CD4-positive, alpha-beta memory T cell (primary cell): ENCODE measurements at regions not wholly inside any gene's neighbourhood (a gene's known extent, or its start where the extent isn't known, plus 50 kb on each side); places are given as distances from the start of the nearest gene placed in this dataset.

Experiments used
- CTCF ChIA-PET: fragments of 350-600 bp; sonication (Branson Sonifier 250); formaldehyde crosslinking; loops from one replicate; lab custom pipeline; 2021; ENCODE audit warnings: inconsistent platforms; ENCODE audit not compliant: partially characterized antibody; lab: Charles Lee
- POLR2A ChIA-PET: fragments of 350-600 bp; sonication (Branson Sonifier 250); formaldehyde crosslinking; loops from one replicate; lab custom pipeline; 2021; ENCODE audit not compliant: partially characterized antibody; lab: Charles Lee
- DNase-seq, 5 donors: peaks; one replicate each; pipeline versions ENCODE4 v3.0.0 to v3.0.0-alpha.2; 2020 to 2022; ENCODE audit warnings: mixed read lengths in 1 of 5
- H3K27ac ChIP-seq: one replicate; pipeline ENCODE4 v1.7.0; 2013; ENCODE audit warnings: low read depth, low read length
- H3K27me3 ChIP-seq: 2 replicates; pipeline ENCODE4 v1.7.0; 2013; ENCODE audit warnings: mild to moderate bottlenecking, low read length, moderate library complexity; ENCODE audit not compliant: insufficient read depth
- H3K36me3 ChIP-seq: 2 replicates; pipeline ENCODE4 v1.7.0; 2013; ENCODE audit warnings: mild to moderate bottlenecking, low read length, moderate library complexity; ENCODE audit not compliant: insufficient read depth
- H3K4me1 ChIP-seq: 2 replicates; pipeline ENCODE4 v1.7.0; 2013; ENCODE audit warnings: mild to moderate bottlenecking, low read length, moderate library complexity; ENCODE audit not compliant: insufficient read depth
- H3K4me3 ChIP-seq, 2 donors: one replicate each; pipeline ENCODE4 v1.7.0; 2013; ENCODE audit warnings: low read length in 2 of 2, mild to moderate bottlenecking in 1 of 2
- H3K9me3 ChIP-seq, 2 donors: one replicate each; pipeline ENCODE4 v1.7.0; 2013; ENCODE audit warnings: low read length in 2 of 2, control low read depth in 1 of 2; ENCODE audit not compliant: control insufficient read depth in 1 of 2
- H3K27ac Mint-ChIP-seq, 7 donors: one replicate each; pipeline ENCODE4 v1.8.0; 2020 to 2021; ENCODE audit warnings: mixed read lengths in 7 of 7, mild to moderate bottlenecking in 6 of 7, inconsistent platforms in 3 of 7, moderate library complexity in 3 of 7
- H3K27me3 Mint-ChIP-seq, 2 donors: one replicate each; pipeline ENCODE4 v1.8.0; 2020 to 2021; ENCODE audit warnings: mixed read lengths in 2 of 2
- H3K36me3 Mint-ChIP-seq, 2 donors: one replicate each; pipeline ENCODE4 v1.8.0; 2020 to 2021; ENCODE audit warnings: mixed read lengths in 2 of 2, inconsistent platforms in 1 of 2, mild to moderate bottlenecking in 1 of 2
- H3K4me1 Mint-ChIP-seq, 4 donors: one replicate each; pipeline ENCODE4 v1.8.0; 2020 to 2021; ENCODE audit warnings: mixed read lengths in 4 of 4, mild to moderate bottlenecking in 1 of 4
- H3K4me3 Mint-ChIP-seq, 8 donors: one replicate each; pipeline ENCODE4 v1.8.0; 2020 to 2021; ENCODE audit warnings: mixed read lengths in 8 of 8, mild to moderate bottlenecking in 7 of 8, moderate library complexity in 6 of 8, inconsistent platforms in 3 of 8
- H3K9me3 Mint-ChIP-seq, 8 donors: one replicate each; pipeline ENCODE4 v1.8.0; 2020 to 2021; ENCODE audit warnings: mixed read lengths in 8 of 8, mild to moderate bottlenecking in 5 of 8, inconsistent platforms in 3 of 8, moderate library complexity in 1 of 8
- intact Hi-C: fragments of 100-400 bp; cut with micrococcal nuclease; formaldehyde crosslinking; loops from one replicate; pipeline ENCODE4 v1.15.1; 2023

DNA sequence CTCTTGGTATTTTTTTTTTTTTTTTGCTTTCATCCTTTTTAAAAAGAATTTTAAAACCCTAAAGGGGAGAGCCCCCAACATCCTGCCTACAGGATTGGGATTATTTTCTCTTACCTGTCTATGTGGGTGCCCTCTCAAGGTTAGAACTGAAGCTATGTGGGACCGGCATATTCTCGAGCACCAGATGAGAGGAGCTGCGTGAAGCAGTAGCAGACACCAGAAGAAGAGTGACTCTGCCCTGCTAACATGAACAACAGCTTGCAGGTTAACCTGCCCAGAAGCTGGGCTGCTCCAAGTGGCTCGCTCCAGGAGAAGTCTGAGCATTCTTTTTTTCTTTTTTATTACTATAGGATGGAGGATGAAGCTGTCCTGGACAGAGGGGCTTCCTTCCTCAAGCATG, 102.6 kb upstream of the SLC4A4 start:
- no peak for DNase-seq
- H3K9me3 ChIP-seq = no peaks in the 10 kb centered on the region
- Mint-ChIP-seq H3K4me3 (no peak overlapping the region), H3K9me3 (no peaks in the 10 kb centered on the region), H3K4me1 (peaks cover 0 to 3% (median 0%) of the 10 kb centered on the region in 4 donors), H3K36me3 (no peaks in the 10 kb centered on the region), H3K27me3 (peaks cover 0 to 12% of the 10 kb centered on the region in 2 donors), H3K27ac (no peak overlapping the region)
- intact Hi-C loops = no loop called here
- H3K36me3 ChIP-seq = no peaks in the 10 kb centered on the region
- H3K27ac ChIP-seq = no peak overlapping the region
- H3K4me1 ChIP-seq = no peaks in the 10 kb centered on the region
- POLR2A ChIA-PET = no interaction called here
- H3K4me3 ChIP-seq = no peak overlapping the region
- no peaks in the 10 kb centered on the region for H3K27me3 ChIP-seq
- CTCF ChIA-PET = interaction anchor here (1.0 kb wide), 1 partner anchor 11 kb away, joined by 3 read pairs; no protein-coding TSS in a partner anchor

DNA sequence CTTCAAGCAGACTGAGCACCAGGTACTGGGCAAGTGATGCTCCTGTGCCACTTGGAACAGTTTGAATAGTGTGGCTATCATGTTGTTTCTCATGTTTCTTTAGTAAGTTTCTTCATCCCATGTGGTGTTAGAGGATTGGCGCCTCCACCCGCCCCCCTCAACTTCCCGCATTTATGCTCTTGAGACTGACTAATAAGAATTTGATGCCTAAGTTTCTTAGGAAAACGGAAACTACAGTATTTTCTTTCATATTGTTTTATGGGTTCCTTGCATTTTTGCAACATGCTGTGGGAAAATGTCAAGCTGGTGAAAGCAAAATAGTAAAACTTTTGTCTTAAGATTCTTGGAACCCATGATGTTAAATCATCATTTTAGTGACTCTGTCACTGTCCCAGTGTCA, 101.2 kb upstream of the SLC4A4 start:
- Mint-ChIP-seq H3K4me1 (peaks cover 0 to 3% (median 0%) of the 10 kb centered on the region in 4 donors), H3K27ac (no peak overlapping the region), H3K9me3 (no peaks in the 10 kb centered on the region), H3K36me3 (no peaks in the 10 kb centered on the region), H3K27me3 (peaks cover 0 to 7% of the 10 kb centered on the region in 2 donors), H3K4me3 (no peak overlapping the region)
- Histone ChIP-seq H3K4me1 (no peaks in the 10 kb centered on the region), H3K27me3 (no peaks in the 10 kb centered on the region), H3K9me3 (no peaks in the 10 kb centered on the region), H3K4me3 (no peak overlapping the region), H3K36me3 (no peaks in the 10 kb centered on the region), H3K27ac (no peak overlapping the region)
- DNase-seq = no peak
- CTCF ChIA-PET = no interaction called here
- intact Hi-C loops = no loop called here
- POLR2A ChIA-PET = no interaction called here

DNA sequence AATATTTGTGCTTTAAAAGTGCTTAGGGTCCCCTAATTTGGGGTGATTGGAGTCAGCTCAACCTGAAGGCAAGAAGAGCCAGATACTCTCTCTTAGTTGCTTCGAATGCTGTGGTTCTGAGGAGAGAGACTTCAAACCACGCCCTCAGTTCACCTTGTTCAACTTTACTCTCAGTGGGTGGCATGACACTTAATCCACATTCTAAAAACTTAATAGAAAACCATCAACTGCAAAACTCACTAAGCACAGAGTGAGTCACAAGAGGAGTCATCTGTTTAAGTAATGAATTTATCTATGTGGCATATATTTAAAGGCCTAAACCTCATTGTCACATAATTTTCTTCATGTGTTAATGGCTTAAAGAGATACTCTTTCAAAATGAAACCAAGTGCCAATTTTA, 99.5 kb upstream of the SLC4A4 start:
- ChIA-PET CTCF (no interaction called here), POLR2A (no interaction called here)
- H3K36me3 Mint-ChIP-seq = no peaks in the 10 kb centered on the region
- H3K9me3 ChIP-seq = no peaks in the 10 kb centered on the region
- H3K36me3 ChIP-seq = no peaks in the 10 kb centered on the region
- H3K4me1 ChIP-seq = no peaks in the 10 kb centered on the region
- no peaks in the 10 kb centered on the region for H3K9me3 Mint-ChIP-seq
- H3K4me3 ChIP-seq = no peak overlapping the region
- no peaks in the 10 kb centered on the region for H3K27me3 ChIP-seq
- H3K4me1 Mint-ChIP-seq = peaks cover 0 to 3% (median 0%) of the 10 kb centered on the region in 4 donors
- intact Hi-C loops = no loop called here
- peaks cover 0 to 2% of the 10 kb centered on the region in 2 donors for H3K27me3 Mint-ChIP-seq
- no peak overlapping the region for H3K4me3 Mint-ChIP-seq
- no peak overlapping the region for H3K27ac ChIP-seq
- no peak for DNase-seq
- H3K27ac Mint-ChIP-seq = no peak overlapping the region

DNA sequence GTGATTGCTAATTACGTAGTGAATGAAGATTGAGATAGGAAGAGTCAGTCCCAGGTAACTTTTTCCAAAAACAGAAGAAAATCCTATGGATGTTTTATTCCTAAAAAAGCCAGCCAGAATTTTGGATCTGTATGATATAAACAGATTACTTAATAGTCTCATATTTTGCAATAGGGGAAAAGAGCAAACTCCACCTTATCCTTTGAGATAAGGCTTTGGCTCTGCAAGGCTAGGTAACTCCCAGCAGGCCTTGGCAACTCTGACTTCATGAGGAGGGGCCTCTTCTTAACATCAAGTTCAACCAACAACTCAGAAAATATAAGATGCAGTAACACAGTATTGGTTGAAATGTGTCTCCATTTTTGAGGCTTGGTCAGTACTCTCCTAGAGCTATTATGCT, 98.7 kb upstream of the SLC4A4 start:
- no peaks in the 10 kb centered on the region for H3K9me3 Mint-ChIP-seq
- CTCF ChIA-PET = no interaction called here
- intact Hi-C loops = no loop called here
- no peaks in the 10 kb centered on the region for H3K36me3 Mint-ChIP-seq
- no peaks in the 10 kb centered on the region for H3K27me3 ChIP-seq
- H3K4me3 ChIP-seq = no peak overlapping the region
- H3K27ac Mint-ChIP-seq = no peak overlapping the region
- no peaks in the 10 kb centered on the region for H3K9me3 ChIP-seq
- no peak overlapping the region for H3K4me3 Mint-ChIP-seq
- peaks cover 0 to 3% (median 0%) of the 10 kb centered on the region in 4 donors for H3K4me1 Mint-ChIP-seq
- POLR2A ChIA-PET = no interaction called here
- DNase-seq = no peak
- no peaks in the 10 kb centered on the region for H3K36me3 ChIP-seq
- peaks cover 0 to 2% of the 10 kb centered on the region in 2 donors for H3K27me3 Mint-ChIP-seq
- H3K27ac ChIP-seq = no peak overlapping the region
- no peaks in the 10 kb centered on the region for H3K4me1 ChIP-seq

DNA sequence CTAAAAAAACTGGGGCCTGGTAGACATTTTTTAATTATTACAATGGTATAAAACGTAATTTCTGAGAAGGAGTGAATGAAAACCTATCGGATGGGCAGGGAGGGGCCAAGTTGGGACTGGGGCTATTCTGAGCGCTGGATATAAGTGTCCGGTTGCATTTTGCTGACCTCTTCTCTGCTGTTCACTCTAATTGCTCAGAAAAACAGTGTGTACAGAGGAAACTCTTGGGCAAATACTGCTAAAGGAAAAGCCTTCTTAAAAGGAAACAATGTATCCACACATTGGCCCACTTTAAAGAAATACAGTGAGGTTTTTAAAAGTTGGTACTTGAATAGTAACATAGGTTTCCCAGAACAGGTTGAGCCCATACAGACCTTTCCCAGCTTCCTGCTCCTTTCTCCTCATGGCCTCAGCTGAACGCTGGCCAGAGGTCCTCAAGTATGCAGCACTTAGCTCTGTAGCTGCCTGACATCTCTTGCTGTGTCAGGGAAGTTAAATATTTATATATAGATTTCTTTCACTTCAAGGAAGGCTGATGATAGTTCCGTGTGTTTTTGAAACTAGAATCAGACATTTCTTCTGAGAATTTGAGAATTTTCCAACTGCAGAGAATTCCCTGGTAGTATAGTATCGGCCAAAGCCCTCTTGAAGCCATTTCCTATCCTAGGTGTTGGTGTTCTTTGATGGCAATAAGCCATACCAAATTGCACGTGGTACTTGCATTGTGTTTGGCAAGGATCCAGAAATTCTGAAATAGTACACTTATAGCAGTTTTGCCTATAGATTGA, 97.1 kb upstream of the SLC4A4 start:
- no peaks in the 10 kb centered on the region for H3K4me1 ChIP-seq
- intact Hi-C loops = no loop called here
- no peaks in the 10 kb centered on the region for H3K4me1 Mint-ChIP-seq
- no peaks in the 10 kb centered on the region for H3K9me3 Mint-ChIP-seq
- DNase-seq = no peak
- H3K36me3 Mint-ChIP-seq = no peaks in the 10 kb centered on the region
- no peak overlapping the region for H3K4me3 Mint-ChIP-seq
- no peaks in the 10 kb centered on the region for H3K36me3 ChIP-seq
- H3K4me3 ChIP-seq = no peak overlapping the region
- ChIA-PET CTCF (no interaction called here), POLR2A (no interaction called here)
- H3K27ac ChIP-seq = no peak overlapping the region
- H3K27me3 Mint-ChIP-seq = no peaks in the 10 kb centered on the region
- H3K27me3 ChIP-seq = no peaks in the 10 kb centered on the region
- no peaks in the 10 kb centered on the region for H3K9me3 ChIP-seq
- no peak overlapping the region for H3K27ac Mint-ChIP-seq

DNA sequence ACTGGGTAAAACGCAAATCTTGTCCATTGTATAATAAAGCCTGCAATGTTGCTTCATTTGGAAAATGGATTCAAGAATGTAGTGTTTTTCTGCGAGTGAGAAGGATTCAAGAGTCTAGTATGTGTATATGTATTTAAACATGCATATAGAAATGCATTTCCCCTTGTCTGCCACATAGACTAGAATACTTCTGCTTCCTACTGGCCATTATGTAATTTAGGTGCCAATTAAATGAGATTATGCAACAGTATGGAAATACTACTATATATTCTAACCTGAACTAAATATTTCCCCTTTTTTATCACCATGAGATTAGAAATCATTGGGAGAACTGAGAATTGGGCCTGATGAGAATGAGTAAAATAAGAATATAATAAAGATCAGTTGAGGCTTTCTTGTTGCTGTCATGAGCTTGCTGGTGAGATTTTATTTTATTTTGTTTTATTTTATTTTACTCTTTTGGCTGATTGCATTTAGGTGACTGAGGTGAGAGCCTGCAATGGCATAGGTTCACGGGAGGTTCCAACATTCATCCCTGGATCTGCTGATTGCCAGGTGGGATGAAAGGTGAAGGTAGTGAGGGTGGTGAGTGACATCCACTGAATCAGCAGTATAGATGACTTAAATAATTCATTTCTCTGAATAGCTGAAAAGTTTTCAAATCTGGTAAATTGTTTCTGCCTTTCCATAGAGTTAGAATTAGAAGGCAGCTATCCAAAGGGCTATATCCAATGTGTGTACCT, 95.6 kb upstream of the SLC4A4 start:
- Mint-ChIP-seq H3K4me1 (no peaks in the 10 kb centered on the region), H3K36me3 (no peaks in the 10 kb centered on the region), H3K9me3 (no peaks in the 10 kb centered on the region), H3K27me3 (peaks cover 3 to 5% of the 10 kb centered on the region in 2 donors), H3K4me3 (no peak overlapping the region), H3K27ac (no peak overlapping the region)
- POLR2A ChIA-PET = no interaction called here
- Histone ChIP-seq H3K36me3 (no peaks in the 10 kb centered on the region), H3K9me3 (no peaks in the 10 kb centered on the region), H3K27me3 (no peaks in the 10 kb centered on the region), H3K4me1 (no peaks in the 10 kb centered on the region), H3K4me3 (no peak overlapping the region), H3K27ac (no peak overlapping the region)
- intact Hi-C loops = no loop called here
- CTCF ChIA-PET = no interaction called here
- no peak for DNase-seq

DNA sequence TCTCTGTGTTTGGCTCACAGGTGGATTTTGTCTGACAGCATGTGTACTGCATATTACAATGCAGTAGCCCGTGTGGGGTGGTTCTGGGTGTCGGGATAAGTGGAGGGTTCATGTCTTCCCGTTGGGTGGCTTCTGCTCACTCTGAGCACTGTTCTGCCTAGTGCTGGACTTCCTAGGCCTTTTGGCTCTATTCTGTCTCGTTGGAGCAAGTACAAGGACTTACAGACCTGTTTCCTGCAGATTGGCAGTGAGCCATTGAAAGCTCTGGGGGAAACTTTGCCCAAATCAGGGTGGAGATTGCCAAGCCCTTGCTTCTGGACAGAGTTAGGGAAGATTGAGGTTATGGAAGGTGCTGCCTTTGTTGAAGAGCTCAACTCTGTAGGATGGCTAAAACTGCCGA, 91.1 kb upstream of the SLC4A4 start:
- H3K27ac Mint-ChIP-seq = peak overlapping the region in 1 of 7 donors; percentile 31

More for the DNA sequence above, 91.1 kb upstream of the SLC4A4 start:
- Histone ChIP-seq H3K36me3 (no peaks in the 10 kb centered on the region), H3K4me1 (no peaks in the 10 kb centered on the region), H3K9me3 (no peaks in the 10 kb centered on the region), H3K4me3 (no peak overlapping the region), H3K27ac (no peak overlapping the region), H3K27me3 (no peaks in the 10 kb centered on the region)
- ChIA-PET POLR2A (no interaction called here), CTCF (no interaction called here)
- intact Hi-C loops = no loop called here
- no peak for DNase-seq
- Mint-ChIP-seq H3K36me3 (no peaks in the 10 kb centered on the region), H3K4me3 (no peak overlapping the region), H3K4me1 (no peaks in the 10 kb centered on the region), H3K9me3 (no peaks in the 10 kb centered on the region), H3K27me3 (peaks cover 3 to 8% of the 10 kb centered on the region in 2 donors)
